GM12878 (cell line): ENCODE measurements at regions not wholly inside any gene's neighbourhood (a gene's known extent, or its start where the extent isn't known, plus 50 kb on each side); places are given as distances from the start of the nearest gene placed in this dataset.

ENCODE experiments used
- ATAC-seq: fragments of 200-7000 bp; cut with Tn5 transposase; 3 replicates; pipeline ENCODE4 v1.9.1; 2020; ENCODE audit warnings: mild to moderate bottlenecking, moderate library complexity
- BruUV-seq: library from RNA; stranded (reverse); fragments of 400-500 nt; replicated peaks from 2 replicates; lab custom pipeline; 2021; lab: Mats Ljungman, UMichigan
- CTCF ChIA-PET: fragments of 300-600 bp; sonication (Branson Sonifier 250); formaldehyde crosslinking; extraction: SDS; loops from one replicate; lab custom pipeline; 2021; ENCODE audit warnings: inconsistent platforms; lab: Yijun Ruan, JAX
- POLR2A ChIA-PET: fragments of 350-600 bp; formaldehyde crosslinking; extraction: SDS; loops from one replicate; lab custom pipeline; 2021; ENCODE audit warnings: inconsistent platforms; lab: Charles Lee
- RAD21 ChIA-PET: fragments of 300-600 bp; sonication (Branson Sonifier 250); formaldehyde crosslinking; loops from one replicate; lab custom pipeline; 2023; ENCODE audit warnings: antibody characterized with exemption; ENCODE audit not compliant: unreplicated experiment; lab: Charles Lee
- SMC1A ChIA-PET: fragments of 300-600 bp; sonication (Branson Sonifier 250); formaldehyde crosslinking; loops from one replicate; lab custom pipeline; 2023; ENCODE audit not compliant: unreplicated experiment, uncharacterized antibody; lab: Charles Lee
- DNase-seq: peaks from one replicate; pipeline ENCODE4 v3.0.0-alpha.2; 2011; ENCODE audit warnings: low read depth, low spot score
- FAIRE-seq: peaks from 3 replicates; lab custom pipeline; 2011; peaks lifted over from hg19 to GRCh38; lab: Jason Lieb, UNC
- H2AFZ ChIP-seq: 2 replicates; pipeline ENCODE4 v1.6.0; 2011; ENCODE audit warnings: low read depth, low read length, control low read depth; ENCODE audit not compliant: control insufficient read depth
- H3K27ac ChIP-seq: 2 replicates; pipeline ENCODE4 v1.5.1; 2011; ENCODE audit warnings: control low read depth; ENCODE audit not compliant: control insufficient read depth, insufficient read depth
- H3K27me3 ChIP-seq, 2 experiments: replicated peaks in 1 of 2; 2 replicates each; pipeline versions ENCODE4 v1.6.0 to v1.6.1; 2011; ENCODE audit warnings: low read length in 1 of 2; ENCODE audit not compliant: control insufficient read depth in 2 of 2, insufficient read depth in 2 of 2
- H3K36me3 ChIP-seq, 2 experiments: 2 replicates each; pipeline ENCODE4 v1.5.1; 2011; ENCODE audit warnings: low read length in 1 of 2; ENCODE audit not compliant: control insufficient read depth in 2 of 2, insufficient read depth in 2 of 2
- H3K4me1 ChIP-seq: 2 replicates; pipeline ENCODE4 v1.6.1; 2011; ENCODE audit warnings: mild to moderate bottlenecking, low read length, moderate library complexity, mixed read lengths; ENCODE audit not compliant: control insufficient read depth, insufficient read depth
- H3K4me2 ChIP-seq: 2 replicates; pipeline ENCODE4 v1.6.0; 2011; ENCODE audit warnings: control low read depth; ENCODE audit not compliant: control insufficient read depth, insufficient read depth
- H3K4me3 ChIP-seq: fragments of 200-600 bp; sonication (generic); 2 replicates; pipeline ENCODE4 v1.5.1; 2016
- H3K79me2 ChIP-seq: 2 replicates; pipeline ENCODE4 v1.6.0; 2011; ENCODE audit warnings: low read length; ENCODE audit not compliant: control insufficient read depth, insufficient read depth
- H3K9ac ChIP-seq: 2 replicates; pipeline ENCODE4 v1.8.0; 2011; ENCODE audit warnings: low read length, control low read depth, mixed read lengths; ENCODE audit not compliant: control insufficient read depth, insufficient read depth
- H3K9me3 ChIP-seq: replicated peaks from 3 replicates; pipeline ENCODE4 v1.5.1; 2011; ENCODE audit warnings: mild to moderate bottlenecking, low read length; ENCODE audit not compliant: control insufficient read depth, insufficient read depth
- H4K20me1 ChIP-seq: 2 replicates; pipeline ENCODE4 v1.6.0; 2011; ENCODE audit not compliant: control insufficient read depth, insufficient read depth
- ATF7 ChIP-seq: fragments of 450-650 bp; IDR thresholded peaks from 2 replicates; pipeline ENCODE4 v1.6.1; 2016; ENCODE audit warnings: low read depth, mild to moderate bottlenecking
- EED ChIP-seq: sonication (generic); IDR thresholded peaks from 2 replicates; pipeline ENCODE4 v1.6.1; 2016; ENCODE audit warnings: antibody characterized with exemption, low read depth
- HDAC2 ChIP-seq: fragments of 200-600 bp; sonication (generic); IDR thresholded peaks from 2 replicates; pipeline ENCODE4 v1.6.1; 2017
- MYC ChIP-seq: IDR thresholded peaks from 2 replicates; pipeline ENCODE4 v1.6.1; 2011; ENCODE audit warnings: mild to moderate bottlenecking, low read length, moderate library complexity, inconsistent platforms; ENCODE audit not compliant: insufficient read depth, insufficient replicate concordance, insufficient read length, severe bottlenecking
- NFXL1 ChIP-seq: fragments of 450-650 bp; IDR thresholded peaks from 2 replicates; pipeline ENCODE4 v1.6.1; 2017; ENCODE audit warnings: antibody characterized with exemption, mild to moderate bottlenecking, borderline replicate concordance
- NR2F1 ChIP-seq: fragments of 450-650 bp; conservative IDR thresholded peaks from 2 replicates; pipeline ENCODE4 v1.6.1; 2017; ENCODE audit warnings: mild to moderate bottlenecking
- POLR2A ChIP-seq: IDR thresholded peaks from 2 replicates; pipeline ENCODE4 v1.6.1; 2011; ENCODE audit warnings: low read depth, mild to moderate bottlenecking, low read length
- POLR2AphosphoS5 ChIP-seq: IDR thresholded peaks from 2 replicates; pipeline ENCODE4 v1.6.1; 2011; ENCODE audit warnings: mild to moderate bottlenecking, low read length, inconsistent platforms
- SPI1 ChIP-seq: IDR thresholded peaks from 2 replicates; pipeline ENCODE4 v1.6.1; 2011; ENCODE audit warnings: low read depth, mild to moderate bottlenecking, low read length, moderate library complexity, borderline replicate concordance; ENCODE audit not compliant: insufficient read depth
- STAT1 ChIP-seq: fragments of 450-650 bp; conservative IDR thresholded peaks from 2 replicates; pipeline ENCODE4 v1.6.1; 2014; ENCODE audit warnings: antibody characterized with exemption, mild to moderate bottlenecking
- TARDBP ChIP-seq: IDR thresholded peaks from 2 replicates; pipeline ENCODE4 v1.6.1; 2016; ENCODE audit warnings: borderline replicate concordance
- ZSCAN29 ChIP-seq: fragments of 450-650 bp; IDR thresholded peaks from 2 replicates; pipeline ENCODE4 v1.6.1; 2017; ENCODE audit warnings: mild to moderate bottlenecking, moderate library complexity
- WGBS: methylation state at CpG from one replicate; pipeline ENCODE4 v1.1.6; 2016; ENCODE audit warnings: low lambda C conversion rate; ENCODE audit not compliant: insufficient replicate concordance, insufficient coverage; ENCODE audit errors: missing lambda C conversion rate; 5-methylcytosine and 5-hydroxymethylcytosine counted together
- in situ Hi-C: fragments of 300-500 bp; cut with MboI; formaldehyde crosslinking; loops from 9 replicates; pipeline ENCODE4 v1.14.3; 2018; ENCODE audit warnings: mixed read lengths
- intact Hi-C: fragments of 100-400 bp; cut with micrococcal nuclease; formaldehyde crosslinking; loops from one replicate; pipeline ENCODE4 v1.14.2; 2022; ENCODE audit not compliant: unreplicated experiment
- TF ChIP-seq, protein P1 (sequence below): IDR thresholded peaks from 2 replicates; pipeline ENCODE4 v1.6.1; 2011; ENCODE audit warnings: borderline replicate concordance, low read depth, mild to moderate bottlenecking, moderate library complexity, mixed read lengths, low read length; ENCODE audit not compliant: insufficient read depth; ENCODE audit errors: extremely low read length
- TF ChIP-seq, protein P2 (sequence below): fragments of 450-650 bp; IDR thresholded peaks from 2 replicates; pipeline ENCODE4 v1.6.1; 2017; ENCODE audit warnings: borderline replicate concordance

GRCh38 chr12:123057513-123058265, 77.2 kb downstream of the ARL6IP4 start:
- Histone ChIP-seq H3K27ac (no peak overlapping the region), H3K4me2 (no peak overlapping the region), H3K4me3 (no peak overlapping the region), H3K4me1 (peaks cover 8% of the 10 kb centered on the region), H3K36me3 (no peaks in the 10 kb centered on the region), H3K27me3 (no peaks in the 10 kb centered on the region), H2AFZ (no peak overlapping the region), H4K20me1 (no peaks in the 10 kb centered on the region), H3K9ac (no peak overlapping the region), H3K79me2 (no peaks in the 10 kb centered on the region), H3K9me3 (no peaks in the 10 kb centered on the region)
- 56% methylated on average over 15 of the region's 15 CpGs for WGBS
- RAD21 ChIA-PET, result interaction anchor here (0.5 kb wide), 1 partner anchor 107 kb away, joined by 3 read pairs; no protein-coding TSS in a partner anchor
- FAIRE-seq (no peak), DNase-seq (no peak), ATAC-seq (no peak)
- no TSS peak for BruUV-seq
- CTCF ChIA-PET, result no interaction called here
- POLR2A ChIA-PET, result no interaction called here
- in situ Hi-C loops, result no loop called here
- intact Hi-C loops, result no loop called here
- SMC1A ChIA-PET, result interaction anchor here (0.8 kb wide), 1 partner anchor 26 kb away, joined by 3 read pairs; no protein-coding TSS in a partner anchor
- TF ChIP-seq HDAC2 (no peak), SPI1 (0 out of 2 replicates have a peak, but pooled peaks have one; percentile 30)

DNA sequence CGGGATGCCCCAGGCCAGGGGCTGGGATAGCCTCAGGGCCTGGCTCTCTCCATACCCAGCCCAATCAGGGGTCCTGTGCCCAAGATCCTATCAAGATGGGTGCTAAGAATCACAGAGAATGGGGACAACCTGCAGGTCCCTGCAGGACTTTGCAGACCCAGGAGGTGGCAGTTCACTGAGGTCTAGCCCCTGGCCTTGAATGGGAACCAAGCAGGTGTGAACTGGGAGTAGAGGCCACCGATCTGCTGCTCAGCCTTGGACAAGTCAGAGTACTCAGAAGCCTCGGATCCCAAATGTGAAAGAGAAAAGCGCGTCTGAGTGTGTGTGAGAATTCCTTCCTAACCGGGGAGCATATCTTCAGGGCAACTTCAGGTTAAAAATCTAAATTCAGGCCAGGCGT, 76.2 kb downstream of the ARL6IP4 start:
- WGBS, result 62% methylated on average over 7 of the region's 7 CpGs
- POLR2A ChIA-PET, result no interaction called here
- H2AFZ ChIP-seq, result no peak overlapping the region
- in situ Hi-C loops (no loop called here), intact Hi-C loops (no loop called here)
- no peaks in the 10 kb centered on the region for H3K36me3 ChIP-seq
- BruUV-seq, result no TSS peak
- ATAC-seq (no peak), DNase-seq (no peak), FAIRE-seq (no peak)
- CTCF ChIA-PET, result no interaction called here
- RAD21 ChIA-PET, result interaction anchor here (0.6 kb wide), 1 partner anchor 245 kb away, joined by 4 read pairs; no protein-coding TSS in a partner anchor
- H3K79me2 ChIP-seq, result no peaks in the 10 kb centered on the region
- TF ChIP-seq ZSCAN29, result no peak
- no peak for TF ChIP-seq NFXL1
- no peak for TF ChIP-seq TARDBP
- TF ChIP-seq POLR2A, result no peak
- TF ChIP-seq MYC, result no peak
- TF ChIP-seq POLR2AphosphoS5, result no peak
- TF ChIP-seq, protein P1, sequence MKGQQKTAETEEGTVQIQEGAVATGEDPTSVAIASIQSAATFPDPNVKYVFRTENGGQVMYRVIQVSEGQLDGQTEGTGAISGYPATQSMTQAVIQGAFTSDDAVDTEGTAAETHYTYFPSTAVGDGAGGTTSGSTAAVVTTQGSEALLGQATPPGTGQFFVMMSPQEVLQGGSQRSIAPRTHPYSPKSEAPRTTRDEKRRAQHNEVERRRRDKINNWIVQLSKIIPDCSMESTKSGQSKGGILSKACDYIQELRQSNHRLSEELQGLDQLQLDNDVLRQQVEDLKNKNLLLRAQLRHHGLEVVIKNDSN, result no peak
- TF ChIP-seq ATF7, result no peak
- TF ChIP-seq, protein P2, sequence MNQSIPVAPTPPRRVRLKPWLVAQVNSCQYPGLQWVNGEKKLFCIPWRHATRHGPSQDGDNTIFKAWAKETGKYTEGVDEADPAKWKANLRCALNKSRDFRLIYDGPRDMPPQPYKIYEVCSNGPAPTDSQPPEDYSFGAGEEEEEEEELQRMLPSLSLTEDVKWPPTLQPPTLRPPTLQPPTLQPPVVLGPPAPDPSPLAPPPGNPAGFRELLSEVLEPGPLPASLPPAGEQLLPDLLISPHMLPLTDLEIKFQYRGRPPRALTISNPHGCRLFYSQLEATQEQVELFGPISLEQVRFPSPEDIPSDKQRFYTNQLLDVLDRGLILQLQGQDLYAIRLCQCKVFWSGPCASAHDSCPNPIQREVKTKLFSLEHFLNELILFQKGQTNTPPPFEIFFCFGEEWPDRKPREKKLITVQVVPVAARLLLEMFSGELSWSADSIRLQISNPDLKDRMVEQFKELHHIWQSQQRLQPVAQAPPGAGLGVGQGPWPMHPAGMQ, result no peak
- no peak for TF ChIP-seq NR2F1
- no peak for TF ChIP-seq EED
- TF ChIP-seq STAT1, result no peak
- TF ChIP-seq, all 136 proteins: peak for 0
- H3K4me3 ChIP-seq, result no peak overlapping the region
- no peaks in the 10 kb centered on the region for H3K9me3 ChIP-seq
- no peak overlapping the region for H3K27ac ChIP-seq
- no peak overlapping the region for H3K9ac ChIP-seq
- no peaks in the 10 kb centered on the region for H3K27me3 ChIP-seq
- H3K4me2 ChIP-seq, result no peak overlapping the region
- SMC1A ChIA-PET, result no interaction called here
- H3K4me1 ChIP-seq, result peaks cover under 1% of the 10 kb centered on the region; the same call in 1 of the 2 replicates
- no peaks in the 10 kb centered on the region for H4K20me1 ChIP-seq
